ENCODE measurements at regions not wholly inside any gene's neighbourhood (a gene's known extent, or its start where the extent isn't known, plus 50 kb on each side); places are given as distances from the start of the nearest gene placed in this dataset.

DNA sequence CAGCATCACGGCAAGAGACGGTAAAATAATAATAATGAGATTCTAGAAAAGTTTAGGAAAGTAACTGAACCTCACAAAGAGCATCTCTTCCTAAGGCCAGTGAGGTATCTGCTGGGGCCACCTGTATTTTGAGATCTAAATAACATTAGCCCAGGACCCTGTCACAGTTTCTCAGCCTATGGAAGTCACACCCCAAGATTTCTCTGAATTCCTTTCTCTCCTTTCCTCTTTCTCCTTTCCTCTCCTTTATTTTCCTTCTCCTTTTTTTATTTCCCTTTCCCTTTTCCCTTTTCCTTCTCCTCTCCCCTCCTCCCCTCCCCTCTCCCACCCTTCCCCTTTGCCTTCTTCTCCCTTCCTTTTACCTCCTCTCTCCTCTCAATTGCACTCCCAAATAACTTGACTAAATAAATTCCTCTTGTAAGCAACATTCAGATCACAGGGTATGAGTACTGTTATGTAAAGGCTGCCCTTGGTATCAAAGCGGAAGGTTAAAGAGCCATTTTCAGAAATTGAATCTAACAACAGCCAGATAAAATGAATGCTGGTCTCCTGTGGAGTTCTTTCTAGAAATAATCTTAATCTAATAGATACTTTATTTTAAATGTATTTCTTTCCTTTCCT is 506.2 kb downstream of the EPM2A start:
- no peak for DNase-seq

DNA sequence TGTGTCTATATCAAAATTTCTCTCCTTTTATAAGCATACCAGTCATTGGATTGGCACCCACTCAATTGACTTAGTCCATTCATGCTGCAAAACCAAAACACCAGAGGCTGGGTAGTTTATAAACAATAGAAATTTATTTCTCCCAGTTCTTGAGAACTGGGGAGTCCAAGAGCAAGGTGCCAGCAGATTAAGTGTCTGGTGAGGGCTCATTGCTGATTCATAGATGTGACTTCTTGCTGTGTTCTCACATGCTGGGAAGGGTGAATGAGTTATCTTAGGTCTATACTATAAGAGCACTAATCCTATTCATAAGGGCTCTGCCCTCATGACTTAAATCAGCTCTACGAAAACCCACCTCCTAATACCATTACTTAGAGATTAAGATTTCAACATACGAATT is 501.4 kb downstream of the EPM2A start:
- DNase-seq = no peak

DNA sequence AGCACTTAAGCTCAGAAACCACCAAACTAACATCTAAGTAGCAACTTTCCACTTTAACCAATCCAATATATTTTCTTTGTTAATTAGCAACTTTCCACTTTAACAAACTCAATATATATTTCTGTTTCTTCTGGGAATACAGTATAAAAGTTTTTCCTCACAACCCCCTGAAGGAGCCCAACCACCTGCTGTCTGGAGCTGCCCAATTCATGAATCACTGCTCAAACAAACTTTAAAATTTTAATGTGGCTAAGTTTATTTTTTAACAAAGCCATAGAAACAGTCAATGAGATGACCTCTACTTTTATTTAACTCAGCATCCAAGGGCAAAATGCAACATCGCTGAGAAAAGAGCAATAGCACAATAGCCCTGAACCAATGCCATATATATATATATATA is 500.1 kb downstream of the EPM2A start:
- DNase-seq = no peak

DNA sequence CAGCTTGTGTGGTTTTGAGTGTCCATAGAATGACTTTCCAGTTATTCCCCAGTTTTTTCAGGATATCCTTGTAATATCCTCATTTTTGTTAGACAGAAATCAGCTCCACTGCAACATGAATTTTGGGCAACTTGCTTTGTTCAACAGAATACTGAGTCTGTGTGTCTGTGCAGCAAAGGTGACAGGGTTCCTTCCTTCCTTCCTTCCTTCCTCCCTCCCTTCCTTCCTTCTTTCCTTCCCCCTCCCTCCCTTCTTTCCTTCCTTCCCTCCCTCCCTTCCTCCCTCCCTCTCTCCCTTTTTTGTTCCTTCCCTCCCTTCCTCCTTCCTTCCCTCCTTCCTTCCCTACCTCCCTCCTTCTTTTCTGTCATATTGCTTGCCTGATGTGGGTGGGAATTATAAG is 496.5 kb downstream of the EPM2A start:
- no peak for DNase-seq

DNA sequence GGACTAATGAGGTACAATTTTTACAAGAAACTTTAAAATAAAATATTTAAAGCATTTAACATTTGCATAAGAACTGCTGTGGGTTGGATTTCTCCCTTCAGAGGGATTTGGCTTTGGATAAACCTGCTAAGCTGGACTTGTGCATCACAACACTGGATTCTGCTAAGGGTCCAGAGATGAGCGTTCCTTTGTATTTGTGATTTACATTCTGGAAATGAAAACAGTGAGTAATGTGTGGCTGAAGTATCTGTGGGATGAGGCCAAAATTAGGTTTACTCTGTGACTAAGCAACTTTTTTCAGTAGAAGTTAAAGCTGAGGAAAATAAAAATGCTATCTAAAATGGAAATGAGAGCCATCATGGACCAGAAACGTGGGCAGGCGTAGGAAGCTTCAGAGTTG is 494.3 kb downstream of the EPM2A start:
- no peak for DNase-seq

DNA sequence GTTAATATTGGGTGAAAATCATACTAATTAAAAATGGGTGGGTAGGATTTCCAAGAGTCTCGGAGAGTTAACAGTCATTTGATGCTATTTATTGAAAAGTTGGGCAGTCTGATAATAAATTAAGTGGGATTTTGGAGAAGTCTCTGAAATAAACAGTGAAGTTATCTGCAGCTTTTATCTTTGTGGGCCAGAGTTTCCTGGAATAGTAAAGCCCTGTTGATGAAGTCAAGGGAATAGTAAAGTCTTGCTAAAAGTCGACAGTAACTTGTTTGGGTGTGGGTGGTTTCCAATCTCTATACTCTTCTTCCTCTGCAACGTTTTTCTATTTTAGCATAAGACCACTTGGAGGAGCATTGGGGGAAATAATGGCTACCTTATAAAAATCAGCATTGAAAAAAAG is 493.6 kb downstream of the EPM2A start:
- no peak for DNase-seq

DNA sequence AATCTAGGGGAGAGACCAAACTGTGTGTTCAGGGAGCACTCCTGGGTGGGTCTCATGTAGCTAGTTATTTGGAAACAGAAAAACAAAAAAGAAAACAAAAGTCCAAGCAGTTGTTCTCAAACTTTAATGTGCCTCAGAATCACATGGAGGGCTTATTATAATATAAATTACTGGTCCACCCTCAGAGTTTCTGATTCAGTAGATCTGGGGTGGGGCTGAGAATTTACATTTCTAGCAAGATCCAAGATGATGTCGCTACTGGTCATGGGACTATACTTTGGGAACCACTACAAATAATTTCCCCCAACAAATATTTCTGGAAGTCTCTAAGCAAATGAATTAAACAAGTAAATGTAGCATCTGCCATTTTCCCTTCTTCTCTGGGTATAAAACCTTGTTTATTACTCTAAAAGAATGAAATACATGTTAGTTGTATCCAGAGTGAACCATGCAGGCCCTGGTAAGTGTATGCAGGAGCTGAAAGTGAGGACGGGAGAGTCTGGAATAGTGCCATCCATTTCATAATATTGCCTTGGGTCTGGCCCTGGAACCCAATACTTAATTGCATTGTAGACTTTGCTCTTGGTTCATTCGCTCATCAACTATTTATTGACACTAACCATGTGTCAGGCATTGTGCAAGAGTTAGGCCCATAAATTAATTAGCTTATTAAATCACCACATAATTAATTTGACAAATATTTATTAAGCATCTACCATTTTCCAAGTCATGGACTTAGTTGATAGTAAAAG is 490.8 kb downstream of the EPM2A start:
- no peak for DNase-seq

DNA sequence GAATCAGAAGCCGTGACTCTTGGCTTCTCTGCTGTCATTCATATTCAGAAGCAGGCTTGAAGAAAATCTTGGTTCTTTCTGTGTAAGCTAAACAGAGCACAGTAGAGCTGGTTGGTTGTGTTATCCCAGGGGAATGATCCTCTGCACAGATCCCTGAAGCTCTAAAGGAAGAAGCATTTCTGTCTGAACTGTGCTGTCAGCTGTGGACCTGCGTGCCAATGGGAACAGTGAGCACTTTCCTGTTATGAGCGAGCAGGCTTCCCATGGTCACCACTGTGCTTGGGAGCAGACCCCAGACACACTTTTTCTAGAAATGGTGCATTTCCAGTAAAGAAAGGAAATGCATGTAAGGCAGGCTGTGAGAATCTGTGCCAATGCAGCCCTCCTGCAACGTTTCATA is 490.2 kb downstream of the EPM2A start:
- DNase-seq = no peak

DNA sequence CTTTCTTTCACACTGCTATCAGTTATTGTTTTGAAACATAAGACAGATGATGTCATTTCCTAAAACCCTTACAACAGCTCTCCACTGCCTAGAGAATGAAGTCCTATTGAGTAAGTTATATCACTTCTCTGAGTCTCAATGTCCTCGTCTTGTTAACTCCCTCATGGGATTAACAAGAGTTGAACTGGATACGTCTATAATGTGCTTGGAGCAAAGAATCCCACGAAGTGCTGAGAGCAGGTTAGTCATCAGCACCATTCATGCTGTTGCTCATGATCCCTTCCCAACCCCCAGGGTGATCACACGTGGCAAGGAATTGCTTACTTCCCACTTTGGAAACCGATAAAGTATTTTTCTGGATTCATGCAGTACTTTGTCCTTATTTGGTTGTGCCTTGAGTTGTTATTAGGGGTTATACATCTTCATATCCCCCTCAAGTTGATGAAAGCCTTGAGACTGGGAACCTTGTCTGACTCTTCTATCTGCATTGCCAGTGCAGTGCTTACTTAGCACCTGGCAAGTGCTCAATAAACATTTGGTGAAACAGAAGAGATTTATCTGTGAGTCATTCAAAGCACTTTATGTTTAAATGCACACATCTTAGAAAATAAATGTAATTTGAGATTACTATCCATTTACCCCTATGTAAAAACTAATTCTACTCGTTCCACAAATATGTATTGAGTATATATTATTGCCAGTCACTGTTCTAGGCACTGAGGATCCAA is 487.5 kb downstream of the EPM2A start:
- no peak for DNase-seq

DNA sequence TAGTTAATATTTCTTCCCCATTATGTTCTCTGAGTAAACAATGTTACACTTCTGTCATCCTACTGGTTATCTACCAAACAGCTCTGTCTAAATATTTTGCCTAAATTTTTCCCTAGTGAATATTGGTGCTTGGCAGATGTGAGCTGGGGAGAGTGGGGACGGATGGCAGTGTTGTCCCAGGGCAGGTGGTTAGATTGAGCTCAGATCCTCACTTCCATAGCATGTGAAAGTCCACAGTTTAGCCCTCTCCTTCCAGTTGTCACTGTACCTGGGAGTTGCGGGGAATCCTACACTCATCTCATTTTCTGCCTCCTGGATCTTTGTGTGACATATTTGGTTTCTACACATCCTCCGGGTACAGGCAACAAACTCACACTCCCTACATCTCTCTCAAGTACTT is 484.9 kb downstream of the EPM2A start:
- no peak for DNase-seq

DNA sequence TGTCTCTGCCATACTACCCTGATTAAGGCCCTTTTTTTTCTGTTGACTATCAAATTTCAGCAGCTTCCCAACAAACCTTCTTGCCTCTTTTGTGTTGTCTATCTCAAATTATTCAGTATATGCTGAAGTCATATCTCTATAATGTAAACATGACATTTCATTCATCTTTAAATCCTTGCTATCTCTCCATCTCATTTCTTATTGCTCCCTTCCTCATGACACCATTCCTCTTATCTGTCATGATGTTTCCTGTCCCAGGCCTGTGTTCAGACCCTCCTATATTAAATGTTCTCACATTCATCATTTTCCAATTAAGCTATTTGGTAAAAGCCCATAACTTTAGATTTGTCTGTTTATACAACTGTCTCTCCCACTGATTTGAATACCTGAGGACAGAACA is 482.6 kb downstream of the EPM2A start:
- DNase-seq = no peak

DNA sequence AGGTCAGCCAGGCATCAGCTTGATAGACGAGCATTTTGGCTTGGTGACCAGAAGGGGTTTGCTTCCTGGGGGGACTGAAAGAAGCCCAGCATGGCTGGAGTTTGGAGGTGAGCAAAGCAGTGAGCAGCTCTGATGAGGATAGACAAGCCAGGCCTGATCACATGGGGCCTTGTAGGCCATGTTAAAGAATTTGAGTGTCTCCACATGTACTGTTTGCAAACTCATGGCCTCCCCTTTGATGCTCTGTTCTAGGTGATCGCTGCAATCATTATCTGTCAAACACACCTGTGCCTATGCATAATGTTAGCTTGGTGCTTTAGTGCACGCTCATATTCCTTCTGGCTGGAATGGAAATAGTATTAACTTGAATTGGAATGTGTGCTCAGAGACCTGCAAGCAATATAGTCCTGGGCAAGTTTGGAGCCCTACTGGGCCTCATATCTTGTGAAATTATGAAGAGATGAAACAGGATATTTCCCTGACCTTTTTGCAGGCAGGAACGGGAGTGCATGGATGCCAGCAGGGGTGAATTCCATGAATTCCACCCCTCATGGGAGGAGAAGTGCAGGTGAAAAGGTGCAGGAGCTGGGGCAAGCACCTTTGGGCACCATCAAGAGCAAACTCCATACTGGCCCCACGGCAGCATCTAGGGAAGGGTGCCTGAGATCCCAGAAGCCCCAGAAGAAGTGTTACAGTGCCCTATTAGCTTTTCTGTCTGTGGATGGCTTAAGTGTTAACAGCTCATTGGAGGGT is 480.5 kb downstream of the EPM2A start:
- DNase-seq = no peak

DNA sequence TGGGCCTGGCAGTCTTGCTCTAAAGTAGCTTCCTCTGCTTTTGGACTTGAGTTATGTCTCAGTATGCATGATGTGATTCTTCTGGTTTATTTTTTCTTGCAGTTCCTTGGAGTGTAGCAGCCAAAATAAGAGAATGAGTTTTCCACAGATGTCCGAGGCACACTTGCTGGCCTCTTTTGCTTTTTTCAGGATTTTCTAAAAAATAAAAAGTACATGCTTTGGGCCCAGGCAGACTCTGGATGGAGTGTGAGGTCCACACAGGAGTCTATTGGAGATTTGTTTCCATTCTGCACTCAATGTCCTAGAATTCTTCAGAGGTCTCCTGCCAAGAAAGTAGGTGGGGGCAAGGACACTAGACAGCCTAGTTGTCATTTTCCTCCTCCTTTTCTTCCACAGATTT is 477.6 kb downstream of the EPM2A start:
- DNase-seq = no peak

DNA sequence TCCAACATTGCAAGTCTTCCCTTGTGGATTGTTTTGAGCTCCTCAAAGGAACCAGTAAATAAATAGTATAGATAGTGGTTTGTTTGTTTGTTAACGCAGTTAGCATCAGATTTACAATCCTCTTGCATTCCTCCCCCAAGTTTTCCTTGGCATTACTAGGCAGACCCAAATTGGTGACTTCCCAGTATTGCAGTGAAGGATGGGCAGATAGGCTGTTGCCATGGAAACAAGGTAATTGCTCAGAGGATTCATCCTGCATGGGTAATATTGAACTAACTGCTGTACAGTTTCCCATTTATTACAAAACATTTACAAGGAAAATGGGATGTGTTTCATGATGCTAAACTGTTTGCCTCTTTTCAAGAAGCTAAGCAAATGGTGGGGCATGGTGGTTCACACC is 477.2 kb downstream of the EPM2A start:
- no peak for DNase-seq

DNA sequence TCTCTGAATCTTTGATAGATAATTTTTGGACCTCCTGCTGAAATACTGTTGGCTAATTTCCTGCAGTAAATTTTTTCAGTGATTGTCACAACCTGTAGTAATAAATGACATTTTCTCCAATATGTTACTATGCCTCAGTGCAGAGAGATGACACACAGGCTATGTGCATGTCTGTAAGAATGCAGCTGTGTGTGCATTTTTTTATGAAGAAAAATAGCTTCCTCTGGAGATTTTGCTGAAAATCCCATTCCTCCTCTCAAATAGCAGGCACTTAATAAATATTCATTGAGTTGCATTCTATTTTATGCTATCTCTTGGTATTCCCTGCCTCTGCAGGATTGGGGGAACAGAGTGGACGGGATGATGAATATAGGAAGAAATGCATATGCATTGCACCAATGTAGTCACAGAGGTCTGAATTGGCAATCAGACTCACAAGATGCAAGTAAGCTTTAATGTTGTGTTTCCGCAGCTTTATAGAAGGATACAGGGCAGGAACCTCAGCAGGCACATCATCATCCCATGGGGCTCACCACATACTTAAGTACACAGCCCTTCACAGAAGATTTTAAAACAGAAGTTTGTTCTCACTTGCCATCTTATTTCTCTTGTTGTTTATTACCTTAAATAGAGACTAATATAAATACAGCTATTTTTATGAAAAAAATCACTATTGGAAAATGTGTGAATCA is 474.7 kb downstream of the EPM2A start:
- DNase-seq = no peak

DNA sequence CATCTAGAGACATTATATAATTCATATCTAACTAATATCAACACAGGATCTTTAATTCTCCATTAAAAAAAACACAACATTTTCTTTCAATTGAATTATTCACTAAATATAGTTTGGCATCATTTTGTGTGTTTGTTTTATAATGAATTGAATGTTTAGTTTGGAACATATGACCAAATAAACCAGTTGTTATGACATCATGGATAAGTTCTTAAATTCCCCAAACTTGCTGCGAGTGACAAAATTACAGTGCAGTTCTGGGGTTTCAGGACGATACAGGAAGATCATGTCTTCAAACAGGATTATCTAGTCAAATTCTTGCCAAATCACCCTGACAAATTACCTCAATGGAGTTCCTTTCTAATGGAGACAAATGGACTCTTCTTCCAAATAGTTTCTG is 473.6 kb downstream of the EPM2A start:
- no peak for DNase-seq

DNA sequence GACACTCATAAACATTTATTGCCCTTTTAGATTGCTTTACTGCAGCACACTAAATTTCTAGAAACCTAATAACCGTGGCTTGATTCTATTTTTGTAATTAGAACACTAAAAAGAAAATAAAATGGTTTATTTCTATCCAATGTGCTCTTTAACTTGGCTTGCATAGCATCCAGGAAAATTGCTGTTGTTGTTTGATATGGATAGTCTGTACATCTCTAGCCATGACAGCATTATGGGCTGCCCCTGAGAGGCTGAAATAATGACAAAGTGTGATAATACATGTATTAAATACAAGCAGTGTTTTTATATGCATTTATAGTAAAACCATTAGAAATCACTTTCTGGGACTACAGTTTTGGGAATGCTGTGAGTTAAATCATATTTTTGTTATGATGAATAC is 472.5 kb downstream of the EPM2A start:
- no peak for DNase-seq

DNA sequence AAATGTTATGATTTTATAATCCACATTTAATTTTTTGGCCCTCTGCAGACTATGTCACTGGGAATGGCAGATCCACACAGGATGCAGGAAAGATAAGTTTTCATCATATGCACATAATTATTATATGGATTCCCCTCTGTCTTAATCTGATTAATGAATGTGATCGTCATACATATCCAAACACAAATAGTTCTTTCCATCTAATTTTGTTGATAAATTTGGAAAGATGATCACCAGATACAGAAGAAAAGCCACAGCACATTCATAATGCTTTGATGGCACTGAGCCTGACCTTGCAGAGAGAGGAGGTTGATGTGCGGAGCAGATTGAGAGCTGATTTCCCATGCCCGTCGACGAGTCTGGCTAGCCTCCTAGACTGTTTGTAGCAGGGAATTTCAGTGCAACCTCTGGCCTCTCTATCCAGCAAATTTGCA is 471.5 kb downstream of the EPM2A start:
- no peak for DNase-seq

DNA sequence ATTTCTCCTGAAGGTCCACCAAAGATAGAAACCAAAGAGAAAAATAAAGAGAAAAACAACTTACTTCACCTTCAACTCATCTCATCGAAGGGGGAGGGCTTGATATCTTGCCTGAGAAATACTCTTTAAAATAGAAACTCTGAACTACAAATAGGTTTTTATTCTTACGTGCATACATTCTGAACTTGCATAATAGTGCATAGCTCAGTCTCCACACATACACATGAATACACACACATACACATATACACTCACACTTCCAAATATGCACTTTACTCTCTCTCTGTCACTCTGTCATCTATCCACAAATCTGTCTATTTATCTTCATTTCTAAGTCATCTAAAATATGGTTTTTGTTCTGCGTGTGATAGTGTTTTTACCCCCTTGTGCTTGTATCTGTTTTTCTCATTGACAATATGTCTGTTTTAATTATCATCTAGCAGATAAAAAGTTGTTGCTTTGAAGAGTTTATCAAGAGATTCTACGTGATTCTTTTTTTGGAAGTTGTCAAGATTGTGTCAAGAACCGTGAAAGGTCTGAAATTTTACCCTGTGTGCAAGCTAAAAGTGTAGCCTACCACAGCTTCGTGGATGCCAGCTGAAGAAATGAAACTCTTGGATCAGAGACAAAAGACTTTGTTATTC is 468.8 kb downstream of the EPM2A start:
- DNase-seq = no peak

DNA sequence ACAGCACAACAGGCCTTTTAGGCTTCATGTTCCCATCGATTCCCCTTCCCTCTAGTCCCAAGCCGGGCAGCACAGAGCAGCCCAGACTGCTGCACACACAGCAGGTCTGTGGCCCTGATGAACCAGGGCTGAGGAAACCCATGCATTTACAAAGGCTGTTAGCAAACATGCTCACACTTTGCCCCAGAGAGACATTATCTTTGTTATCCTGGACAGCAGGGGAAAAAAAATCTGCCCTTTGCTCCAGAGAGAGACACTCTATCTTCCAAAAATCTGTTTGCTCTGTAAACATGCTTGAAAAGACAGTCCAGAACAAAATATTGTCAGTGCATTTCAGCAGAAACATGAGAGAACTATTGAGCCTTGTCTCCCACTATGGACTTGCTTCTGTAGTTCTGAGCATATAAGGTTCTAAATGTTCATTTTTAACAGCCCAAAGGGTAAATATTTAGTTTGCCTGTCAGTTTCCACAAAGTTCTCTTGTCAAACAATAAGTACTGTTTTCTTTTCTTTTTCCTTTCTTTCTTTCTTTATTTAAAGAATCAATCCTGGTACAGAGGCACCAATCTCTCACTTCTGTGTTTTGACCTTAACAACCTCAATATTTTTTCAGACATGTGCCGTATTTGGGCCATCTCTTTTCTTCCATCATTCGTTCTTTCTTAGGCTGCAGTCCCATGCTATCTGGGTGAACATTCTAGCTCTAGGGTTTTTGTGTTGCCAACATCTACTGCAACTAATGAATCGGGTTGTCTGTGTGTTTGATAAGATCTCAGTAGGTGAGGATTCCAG is 468.0 kb downstream of the EPM2A start:
- no peak for DNase-seq

DNA sequence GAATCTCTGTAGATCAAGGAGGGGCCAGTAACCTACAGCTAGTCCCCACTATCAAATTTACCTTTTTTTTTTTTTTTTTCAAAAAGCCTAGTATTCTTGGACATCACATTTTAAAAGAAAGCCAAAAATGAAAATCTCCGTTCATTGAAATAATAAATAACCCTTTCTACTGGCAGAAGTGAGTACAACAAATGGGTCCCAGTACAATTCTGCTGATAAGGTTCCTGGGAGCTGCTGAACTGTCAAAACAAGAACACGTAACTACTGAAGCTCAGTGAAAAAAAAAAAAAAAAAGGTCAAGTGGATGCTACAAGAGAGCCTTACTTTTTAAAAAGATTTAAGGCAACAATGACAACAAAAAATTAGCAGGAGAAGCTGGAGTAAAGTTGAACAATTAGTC is 464.9 kb downstream of the EPM2A start:
- DNase-seq = no peak

DNA sequence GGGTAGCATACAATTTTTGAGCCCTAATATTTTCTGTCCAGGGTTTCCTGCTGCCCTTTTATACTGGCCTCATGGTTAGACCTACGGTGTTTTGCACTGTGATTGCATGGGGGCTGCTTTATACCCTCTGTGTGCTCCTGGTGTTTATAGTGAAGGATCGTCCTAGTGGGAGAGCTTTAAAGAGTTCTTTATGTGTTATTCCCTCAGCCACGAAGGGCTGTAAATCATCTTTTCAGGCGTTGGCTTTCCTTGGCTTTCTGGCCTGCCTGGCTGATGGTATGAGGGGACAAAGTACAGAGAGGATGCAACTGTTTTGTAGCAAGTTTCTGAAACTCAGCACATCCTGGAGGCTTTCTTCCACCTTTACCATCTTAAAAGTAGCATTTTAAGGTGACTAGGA is 464.3 kb downstream of the EPM2A start:
- no peak for DNase-seq
